ENCODE measurements at regions not wholly inside any gene's neighbourhood (a gene's known extent, or its start where the extent isn't known, plus 50 kb on each side); places are given as distances from the start of the nearest gene placed in this dataset.
A peak's percentile ranks its signal among the peaks of the same experiment; 100 is the strongest.

DNA sequence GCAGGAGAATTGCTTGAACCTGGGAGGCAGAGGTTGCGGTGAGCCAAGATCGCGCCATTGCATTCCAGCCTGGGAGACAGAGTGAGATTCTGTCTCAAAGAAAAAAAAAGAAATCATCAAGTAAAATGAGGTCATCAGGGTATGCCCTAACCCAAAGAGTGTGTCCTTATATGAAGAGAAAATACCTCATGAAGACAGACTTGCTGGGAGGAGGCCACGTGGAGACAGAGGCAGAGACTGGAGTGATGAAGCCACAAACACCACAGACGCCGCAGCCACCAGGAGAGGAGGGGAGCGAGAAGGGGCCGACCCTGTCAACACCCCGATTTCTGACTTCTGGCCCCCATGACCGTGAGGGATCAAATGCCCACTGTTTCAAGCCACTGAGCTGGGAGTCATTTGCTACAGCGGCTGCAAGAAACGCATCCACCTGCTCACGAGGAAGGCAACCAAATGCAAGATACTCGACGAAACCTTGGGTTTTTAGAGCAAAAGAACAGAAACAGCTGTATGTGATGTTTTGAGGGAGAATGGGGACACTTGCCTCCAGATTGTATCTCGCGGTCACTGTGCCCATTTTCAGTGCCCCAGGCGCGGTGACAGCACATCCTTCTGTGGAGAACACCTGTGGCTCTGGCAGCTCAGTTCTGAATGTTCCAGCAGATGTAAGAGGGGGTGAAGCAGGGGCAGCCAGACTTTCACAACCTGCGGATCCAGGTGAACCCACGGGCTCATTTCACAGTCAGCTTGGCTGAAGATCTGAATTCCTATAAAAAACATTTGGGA, 1317.2 kb downstream of the TBC1D22A start:
- H3K14ac ChIP-seq (ENCODE audit: low read length), result no peak overlapping the region
- H3K4me3 ChIP-seq (ENCODE audit: low read length in 2 of 2), result no peak overlapping the region
- H3K36me3 ChIP-seq (replicated peaks in 1 of 2; ENCODE audit: control insufficient read depth in 2 of 2, insufficient read depth in 2 of 2, low read length in 2 of 2), result no peaks in the 10 kb centered on the region
- H2BK5ac ChIP-seq (ENCODE audit: low read length), result no peak overlapping the region
- H3K9ac ChIP-seq (ENCODE audit: low read depth, low read length, poor library complexity), result no peak overlapping the region
- H3K4me2 ChIP-seq (ENCODE audit: insufficient read depth, low read length, poor library complexity, severe bottlenecking), result no peak overlapping the region
- H3K9me3 ChIP-seq (replicated peaks in 1 of 2; ENCODE audit: control insufficient read depth in 2 of 2, insufficient read depth in 1 of 2, low read depth in 1 of 2, low read length in 2 of 2), result no peaks in the 10 kb centered on the region
- no peak overlapping the region for H2AK5ac ChIP-seq (ENCODE audit: low read depth, low read length)
- H2BK15ac ChIP-seq (ENCODE audit: low read length), result no peak overlapping the region
- no peak overlapping the region for H2BK120ac ChIP-seq (ENCODE audit: low read depth, low read length)
- H4K8ac ChIP-seq (ENCODE audit: low read depth, low read length), result no peak overlapping the region
- H2BK12ac ChIP-seq (ENCODE audit: low read length), result no peak overlapping the region
- no peaks in the 10 kb centered on the region for H3K27me3 ChIP-seq (ENCODE audit: control insufficient read depth in 3 of 3, insufficient read depth in 3 of 3, low read depth in 1 of 3, low read length in 3 of 3)
- H3K79me1 ChIP-seq (ENCODE audit: low read depth, low read length), result no peaks in the 10 kb centered on the region
- no peak overlapping the region for H3K23ac ChIP-seq (ENCODE audit: low read depth, low read length, poor library complexity)
- no peak overlapping the region for H4K91ac ChIP-seq (ENCODE audit: low read depth, low read length, poor library complexity)
- no peak overlapping the region for H3K4ac ChIP-seq (ENCODE audit: low read length)
- H2AFZ ChIP-seq (ENCODE audit: low read length), result no peak overlapping the region
- no CpG with 5 or more reads among the region's 21 CpGs for WGBS, 2 donors (ENCODE audit: extremely low coverage in 2 of 2, insufficient read length in 2 of 2, insufficient replicate concordance in 1 of 2)
- no peak overlapping the region for H3K18ac ChIP-seq (ENCODE audit: low read length)
- H3K27ac ChIP-seq (replicated peaks; ENCODE audit: low read length), result no peak overlapping the region
- peaks cover 0 to 7% of the 10 kb centered on the region in 2 donors for H3K4me1 ChIP-seq (ENCODE audit: control insufficient read depth in 2 of 2, insufficient read depth in 1 of 2, low read depth in 1 of 2, low read length in 2 of 2)
- DNase-seq (ENCODE audit: low spot score), result no peak

DNA sequence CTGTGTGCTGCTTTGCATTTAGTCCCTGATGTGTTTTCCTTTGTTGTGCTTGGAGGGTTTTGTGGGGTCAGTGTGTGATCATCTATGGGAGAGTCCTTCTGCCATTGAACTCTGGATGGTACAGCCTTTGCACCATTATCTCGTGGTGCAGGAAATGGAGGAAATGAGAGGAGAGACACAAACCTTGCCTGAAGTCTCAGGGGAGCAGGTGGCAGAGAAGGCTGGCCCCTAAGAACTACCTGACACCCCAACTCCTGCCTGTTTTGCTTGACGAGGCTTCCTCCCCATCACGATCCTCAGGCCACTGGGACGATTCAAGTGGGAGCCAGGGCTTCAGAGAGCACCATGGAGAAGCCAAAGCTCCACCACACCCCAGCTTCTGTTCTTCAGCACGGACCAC, 1316.4 kb downstream of the TBC1D22A start:
- Histone ChIP-seq H2BK5ac (ENCODE audit: low read length) (no peak overlapping the region), H3K4me2 (ENCODE audit: insufficient read depth, low read length, poor library complexity, severe bottlenecking) (no peak overlapping the region), H3K9ac (ENCODE audit: low read depth, low read length, poor library complexity) (no peak overlapping the region), H3K79me1 (ENCODE audit: low read depth, low read length) (no peaks in the 10 kb centered on the region), H2BK12ac (ENCODE audit: low read length) (no peak overlapping the region), H3K23ac (ENCODE audit: low read depth, low read length, poor library complexity) (no peak overlapping the region), H3K4me3 (ENCODE audit: low read length in 2 of 2) (no peak overlapping the region), H3K27ac (replicated peaks; ENCODE audit: low read length) (no peak overlapping the region), H3K14ac (ENCODE audit: low read length) (no peak overlapping the region), H3K27me3 (ENCODE audit: control insufficient read depth in 3 of 3, insufficient read depth in 3 of 3, low read depth in 1 of 3, low read length in 3 of 3) (no peaks in the 10 kb centered on the region), H3K36me3 (replicated peaks in 1 of 2; ENCODE audit: control insufficient read depth in 2 of 2, insufficient read depth in 2 of 2, low read length in 2 of 2) (no peaks in the 10 kb centered on the region), H3K4me1 (ENCODE audit: control insufficient read depth in 2 of 2, insufficient read depth in 1 of 2, low read depth in 1 of 2, low read length in 2 of 2) (peaks cover 0 to 4% of the 10 kb centered on the region in 2 donors), H4K8ac (ENCODE audit: low read depth, low read length) (no peak overlapping the region), H2AFZ (ENCODE audit: low read length) (no peak overlapping the region), H2AK5ac (ENCODE audit: low read depth, low read length) (no peak overlapping the region), H3K4ac (ENCODE audit: low read length) (no peak overlapping the region), H2BK120ac (ENCODE audit: low read depth, low read length) (no peak overlapping the region), H3K18ac (ENCODE audit: low read length) (no peak overlapping the region), H3K9me3 (replicated peaks in 1 of 2; ENCODE audit: control insufficient read depth in 2 of 2, insufficient read depth in 1 of 2, low read depth in 1 of 2, low read length in 2 of 2) (no peaks in the 10 kb centered on the region), H4K91ac (ENCODE audit: low read depth, low read length, poor library complexity) (no peak overlapping the region), H2BK15ac (ENCODE audit: low read length) (no peak overlapping the region)
- no peak for DNase-seq (ENCODE audit: low spot score)
- no CpG with 5 or more reads among the region's 5 CpGs for WGBS, 2 donors (ENCODE audit: extremely low coverage in 2 of 2, insufficient read length in 2 of 2, insufficient replicate concordance in 1 of 2)

DNA sequence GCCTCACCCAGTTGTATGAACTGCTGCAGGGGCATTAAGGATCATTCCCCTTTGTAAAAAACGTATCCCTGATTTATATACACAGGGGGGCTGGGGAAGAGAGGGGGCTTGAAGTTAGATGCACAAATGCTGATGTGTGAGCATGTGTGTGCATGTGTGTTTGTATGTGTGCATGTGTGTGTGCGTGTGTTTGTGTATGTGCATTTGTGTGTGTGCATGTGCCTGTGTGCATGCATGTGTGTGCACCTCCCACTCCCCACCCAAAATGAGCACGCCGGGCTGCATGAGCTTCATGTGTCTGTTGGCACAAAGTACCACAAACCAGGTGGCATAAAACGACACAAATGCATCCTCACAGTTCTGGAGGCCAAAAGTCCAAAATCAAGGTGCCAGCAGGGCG, 1315.2 kb downstream of the TBC1D22A start:
- H2BK12ac ChIP-seq (ENCODE audit: low read length), result no peak overlapping the region
- no peak overlapping the region for H2AK5ac ChIP-seq (ENCODE audit: low read depth, low read length)
- WGBS, 2 donors (ENCODE audit: extremely low coverage in 2 of 2, insufficient read length in 2 of 2, insufficient replicate concordance in 1 of 2), result no CpG with 5 or more reads among the region's 6 CpGs
- H4K91ac ChIP-seq (ENCODE audit: low read depth, low read length, poor library complexity), result no peak overlapping the region
- no peak overlapping the region for H3K23ac ChIP-seq (ENCODE audit: low read depth, low read length, poor library complexity)
- H3K36me3 ChIP-seq (replicated peaks in 1 of 2; ENCODE audit: control insufficient read depth in 2 of 2, insufficient read depth in 2 of 2, low read length in 2 of 2), result no peaks in the 10 kb centered on the region
- no peaks in the 10 kb centered on the region for H3K27me3 ChIP-seq (ENCODE audit: control insufficient read depth in 3 of 3, insufficient read depth in 3 of 3, low read depth in 1 of 3, low read length in 3 of 3)
- no peak overlapping the region for H3K4me2 ChIP-seq (ENCODE audit: insufficient read depth, low read length, poor library complexity, severe bottlenecking)
- H3K79me1 ChIP-seq (ENCODE audit: low read depth, low read length), result no peaks in the 10 kb centered on the region
- no peak overlapping the region for H2BK15ac ChIP-seq (ENCODE audit: low read length)
- peaks cover 0 to 6% of the 10 kb centered on the region in 2 donors for H3K4me1 ChIP-seq (ENCODE audit: control insufficient read depth in 2 of 2, insufficient read depth in 1 of 2, low read depth in 1 of 2, low read length in 2 of 2)
- H4K8ac ChIP-seq (ENCODE audit: low read depth, low read length), result no peak overlapping the region
- no peak overlapping the region for H3K4ac ChIP-seq (ENCODE audit: low read length)
- H3K9me3 ChIP-seq (replicated peaks in 1 of 2; ENCODE audit: control insufficient read depth in 2 of 2, insufficient read depth in 1 of 2, low read depth in 1 of 2, low read length in 2 of 2), result no peaks in the 10 kb centered on the region
- H3K18ac ChIP-seq (ENCODE audit: low read length), result no peak overlapping the region
- H3K9ac ChIP-seq (ENCODE audit: low read depth, low read length, poor library complexity), result no peak overlapping the region
- H2BK5ac ChIP-seq (ENCODE audit: low read length), result no peak overlapping the region
- H2AFZ ChIP-seq (ENCODE audit: low read length), result no peak overlapping the region
- no peak overlapping the region for H3K14ac ChIP-seq (ENCODE audit: low read length)
- no peak overlapping the region for H2BK120ac ChIP-seq (ENCODE audit: low read depth, low read length)
- DNase-seq (ENCODE audit: low spot score), result no peak
- H3K27ac ChIP-seq (replicated peaks; ENCODE audit: low read length), result no peak overlapping the region
- no peak overlapping the region for H3K4me3 ChIP-seq (ENCODE audit: low read length in 2 of 2)

DNA sequence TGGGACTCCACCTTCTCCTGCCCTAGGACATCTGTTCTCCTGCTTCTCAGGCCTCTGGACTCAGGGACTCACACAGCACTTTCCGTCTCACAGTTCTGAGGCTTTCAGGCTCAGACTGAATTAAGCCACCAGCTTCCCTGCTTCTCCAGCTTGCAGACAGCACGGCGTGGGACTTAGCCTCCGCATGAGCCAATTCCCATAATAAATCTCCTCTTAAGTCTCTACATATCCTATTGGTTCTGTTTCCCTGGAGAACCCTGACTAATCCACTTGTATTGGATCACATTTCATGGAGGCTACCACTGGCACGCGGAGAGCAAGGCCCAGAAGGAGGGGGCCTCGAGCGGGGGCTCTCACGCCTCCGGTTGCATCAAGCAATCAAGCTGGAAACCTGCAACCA, 1313.6 kb downstream of the TBC1D22A start:
- H3K36me3 ChIP-seq (replicated peaks in 1 of 2; ENCODE audit: control insufficient read depth in 2 of 2, insufficient read depth in 2 of 2, low read length in 2 of 2), result no peaks in the 10 kb centered on the region
- H2AFZ ChIP-seq (ENCODE audit: low read length), result no peak overlapping the region
- no peak overlapping the region for H4K8ac ChIP-seq (ENCODE audit: low read depth, low read length)
- H3K9me3 ChIP-seq (replicated peaks in 1 of 2; ENCODE audit: control insufficient read depth in 2 of 2, insufficient read depth in 1 of 2, low read depth in 1 of 2, low read length in 2 of 2), result no peaks in the 10 kb centered on the region
- H3K14ac ChIP-seq (ENCODE audit: low read length), result no peak overlapping the region
- no peak overlapping the region for H3K4me2 ChIP-seq (ENCODE audit: insufficient read depth, low read length, poor library complexity, severe bottlenecking)
- no peak overlapping the region for H2BK120ac ChIP-seq (ENCODE audit: low read depth, low read length)
- no peak overlapping the region for H3K9ac ChIP-seq (ENCODE audit: low read depth, low read length, poor library complexity)
- H3K27me3 ChIP-seq (ENCODE audit: control insufficient read depth in 3 of 3, insufficient read depth in 3 of 3, low read depth in 1 of 3, low read length in 3 of 3), result no peaks in the 10 kb centered on the region
- H3K18ac ChIP-seq (ENCODE audit: low read length), result no peak overlapping the region
- H4K91ac ChIP-seq (ENCODE audit: low read depth, low read length, poor library complexity), result no peak overlapping the region
- H3K4me1 ChIP-seq (ENCODE audit: control insufficient read depth in 2 of 2, insufficient read depth in 1 of 2, low read depth in 1 of 2, low read length in 2 of 2), result peaks cover 0 to 9% of the 10 kb centered on the region in 2 donors
- no peak overlapping the region for H3K23ac ChIP-seq (ENCODE audit: low read depth, low read length, poor library complexity)
- no peak overlapping the region for H2BK12ac ChIP-seq (ENCODE audit: low read length)
- no peak overlapping the region for H3K4ac ChIP-seq (ENCODE audit: low read length)
- no peak overlapping the region for H2AK5ac ChIP-seq (ENCODE audit: low read depth, low read length)
- no peak overlapping the region for H3K4me3 ChIP-seq (ENCODE audit: low read length in 2 of 2)
- DNase-seq (ENCODE audit: low spot score), result no peak
- no peak overlapping the region for H2BK5ac ChIP-seq (ENCODE audit: low read length)
- no peak overlapping the region for H3K27ac ChIP-seq (replicated peaks; ENCODE audit: low read length)
- H3K79me1 ChIP-seq (ENCODE audit: low read depth, low read length), result no peaks in the 10 kb centered on the region
- no CpG with 5 or more reads among the region's 10 CpGs for WGBS, 2 donors (ENCODE audit: extremely low coverage in 2 of 2, insufficient read length in 2 of 2, insufficient replicate concordance in 1 of 2)
- peak overlapping the region; percentile 56 for H2BK15ac ChIP-seq (ENCODE audit: low read length)
